A673 (cell line): ENCODE measurements at regions not wholly inside any gene's neighbourhood (a gene's known extent, or its start where the extent isn't known, plus 50 kb on each side); places are given as distances from the start of the nearest gene placed in this dataset.

Source experiments
- CTCF ChIP-seq: fragments of 300-800, 200-600 bp; sonication (generic); conservative IDR thresholded peaks from 2 replicates; pipeline ENCODE4 v1.5.1; 2017; ENCODE audit warnings: low read depth, mild to moderate bottlenecking, antibody characterized with exemption, low read length, moderate library complexity, mixed read lengths
- EZH2 ChIP-seq: fragments of 200-600 bp; sonication (generic); IDR thresholded peaks from 2 replicates; pipeline ENCODE4 v1.6.1; 2017; ENCODE audit warnings: borderline replicate concordance, low read depth, mild to moderate bottlenecking, mixed read lengths, antibody characterized with exemption, low read length; ENCODE audit not compliant: poor library complexity, severe bottlenecking

DNA sequence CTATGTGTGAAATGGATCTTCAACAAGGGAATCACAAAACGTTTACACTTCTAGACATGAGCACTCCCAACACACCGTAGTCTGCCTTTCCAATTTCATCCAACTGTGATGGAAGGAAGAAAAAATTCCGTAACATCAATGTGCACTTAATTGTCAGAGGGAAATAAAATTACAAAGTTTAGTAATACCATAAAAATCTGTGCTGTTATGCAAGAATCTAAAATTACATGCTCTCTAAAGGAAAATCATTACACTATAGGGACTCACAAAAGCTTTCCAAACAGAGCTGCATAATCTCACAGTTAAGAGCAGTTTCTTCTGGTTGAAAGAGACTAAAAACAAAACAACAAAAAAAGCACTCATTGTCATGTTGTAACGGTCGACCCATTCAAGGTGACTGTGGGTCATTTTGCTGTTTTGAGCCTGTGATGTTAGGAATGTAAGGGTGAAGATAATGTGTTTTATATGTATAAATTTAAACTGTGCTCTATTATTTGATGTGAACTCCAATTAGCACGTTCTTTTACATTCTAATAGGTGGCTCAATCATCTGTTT is 698.0 kb downstream of the TDRD15 start:
- no peak for TF ChIP-seq CTCF
- TF ChIP-seq EZH2, result no peak
